ENCODE measurements at regions not wholly inside any gene's neighbourhood (a gene's known extent, or its start where the extent isn't known, plus 50 kb on each side); places are given as distances from the start of the nearest gene placed in this dataset.

GRCh38 chr2:14923820-14924580 is 291.5 kb downstream of the LRATD1 start:
- Histone ChIP-seq H3K4me1 (ENCODE audit: control insufficient read depth, insufficient read depth, low read length, poor library complexity, severe bottlenecking) (no peaks in the 10 kb centered on the region), H3K27ac (ENCODE audit: insufficient read depth, low read length, poor library complexity, severe bottlenecking) (no peak overlapping the region), H3K27me3 (replicated peaks; ENCODE audit: control insufficient read depth, insufficient read depth, low read length, poor library complexity, severe bottlenecking) (no peaks in the 10 kb centered on the region), H3K4me3 (ENCODE audit: insufficient read depth, low read depth, low read length, poor library complexity, severe bottlenecking) (no peak overlapping the region), H3K36me3 (ENCODE audit: control insufficient read depth, insufficient read depth, low read length) (no peaks in the 10 kb centered on the region), H3K9me3 (ENCODE audit: control insufficient read depth, low read length) (no peaks in the 10 kb centered on the region)
- no peak for DNase-seq

- DNase-seq: no peak
- H3K9me3 ChIP-seq (ENCODE audit: control insufficient read depth, low read length): no peaks in the 10 kb centered on the region
- H3K36me3 ChIP-seq (ENCODE audit: control insufficient read depth, insufficient read depth, low read length): no peaks in the 10 kb centered on the region
- no peaks in the 10 kb centered on the region for H3K4me1 ChIP-seq (ENCODE audit: control insufficient read depth, insufficient read depth, low read length, poor library complexity, severe bottlenecking)
- no peak overlapping the region for H3K27ac ChIP-seq (ENCODE audit: insufficient read depth, low read length, poor library complexity, severe bottlenecking)
- H3K4me3 ChIP-seq (ENCODE audit: insufficient read depth, low read depth, low read length, poor library complexity, severe bottlenecking): no peak overlapping the region
- no peaks in the 10 kb centered on the region for H3K27me3 ChIP-seq (replicated peaks; ENCODE audit: control insufficient read depth, insufficient read depth, low read length, poor library complexity, severe bottlenecking)
Measured at GRCh38 chr2:14925471-14925870, 293.0 kb downstream of the LRATD1 start.

GRCh38 chr2:14927021-14927564 is 294.6 kb downstream of the LRATD1 start:
- H3K4me1 ChIP-seq (ENCODE audit: control insufficient read depth, insufficient read depth, low read length, poor library complexity, severe bottlenecking): no peaks in the 10 kb centered on the region
- no peak overlapping the region for H3K27ac ChIP-seq (ENCODE audit: insufficient read depth, low read length, poor library complexity, severe bottlenecking)
- no peaks in the 10 kb centered on the region for H3K36me3 ChIP-seq (ENCODE audit: control insufficient read depth, insufficient read depth, low read length)
- H3K27me3 ChIP-seq (replicated peaks; ENCODE audit: control insufficient read depth, insufficient read depth, low read length, poor library complexity, severe bottlenecking): no peaks in the 10 kb centered on the region
- DNase-seq: no peak
- no peaks in the 10 kb centered on the region for H3K9me3 ChIP-seq (ENCODE audit: control insufficient read depth, low read length)
- H3K4me3 ChIP-seq (ENCODE audit: insufficient read depth, low read depth, low read length, poor library complexity, severe bottlenecking): no peak overlapping the region

DNA sequence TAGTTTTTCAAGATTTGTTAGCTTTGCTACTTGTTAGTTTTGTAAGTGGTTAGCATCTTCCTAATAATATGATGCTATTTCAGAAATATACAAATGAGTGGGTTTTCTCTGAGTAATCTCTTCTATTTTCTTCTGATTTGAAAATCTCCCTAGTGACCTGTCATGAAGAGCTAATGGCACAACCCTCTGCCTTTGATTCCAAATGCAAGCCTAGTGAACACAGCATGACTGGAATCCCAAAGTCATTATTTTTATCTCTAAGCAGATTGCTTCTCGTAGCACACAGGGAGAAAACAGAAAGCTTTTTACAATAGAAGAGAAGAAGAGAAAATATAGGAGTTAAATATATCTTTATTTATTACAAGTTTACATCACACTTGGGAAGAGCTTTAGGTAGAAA is 295.5 kb downstream of the LRATD1 start:
- H3K36me3 ChIP-seq (ENCODE audit: control insufficient read depth, insufficient read depth, low read length): no peaks in the 10 kb centered on the region
- H3K9me3 ChIP-seq (ENCODE audit: control insufficient read depth, low read length): no peaks in the 10 kb centered on the region
- no peaks in the 10 kb centered on the region for H3K27me3 ChIP-seq (replicated peaks; ENCODE audit: control insufficient read depth, insufficient read depth, low read length, poor library complexity, severe bottlenecking)
- no peak overlapping the region for H3K27ac ChIP-seq (ENCODE audit: insufficient read depth, low read length, poor library complexity, severe bottlenecking)
- DNase-seq: no peak
- no peaks in the 10 kb centered on the region for H3K4me1 ChIP-seq (ENCODE audit: control insufficient read depth, insufficient read depth, low read length, poor library complexity, severe bottlenecking)
- H3K4me3 ChIP-seq (ENCODE audit: insufficient read depth, low read depth, low read length, poor library complexity, severe bottlenecking): no peak overlapping the region

GRCh38 chr2:14930441-14930840 is 297.9 kb downstream of the LRATD1 start:
- Histone ChIP-seq H3K27ac (ENCODE audit: insufficient read depth, low read length, poor library complexity, severe bottlenecking) (no peak overlapping the region), H3K27me3 (replicated peaks; ENCODE audit: control insufficient read depth, insufficient read depth, low read length, poor library complexity, severe bottlenecking) (no peaks in the 10 kb centered on the region), H3K4me3 (ENCODE audit: insufficient read depth, low read depth, low read length, poor library complexity, severe bottlenecking) (no peak overlapping the region), H3K9me3 (ENCODE audit: control insufficient read depth, low read length) (no peaks in the 10 kb centered on the region), H3K4me1 (ENCODE audit: control insufficient read depth, insufficient read depth, low read length, poor library complexity, severe bottlenecking) (no peaks in the 10 kb centered on the region), H3K36me3 (ENCODE audit: control insufficient read depth, insufficient read depth, low read length) (no peaks in the 10 kb centered on the region)
- DNase-seq: no peak

DNA sequence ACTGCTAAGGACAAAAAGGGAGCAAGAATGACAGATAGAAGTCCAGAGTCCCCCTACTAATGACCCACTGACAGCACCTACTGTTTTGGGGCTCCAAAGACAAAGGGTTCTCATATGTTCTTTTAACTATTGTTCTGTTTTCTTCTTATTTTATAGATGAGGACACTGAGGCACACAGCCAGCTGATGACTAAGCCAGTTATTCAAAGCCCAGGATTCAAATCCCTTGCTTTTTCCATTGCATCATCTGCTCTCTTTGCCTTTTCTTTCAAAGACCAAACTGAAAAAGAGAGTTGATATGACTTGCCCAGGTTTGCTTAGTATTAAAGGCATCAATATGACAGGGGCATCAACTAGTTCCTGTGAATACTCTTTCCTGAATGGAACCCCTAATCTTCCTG is 299.8 kb downstream of the LRATD1 start:
- no peaks in the 10 kb centered on the region for H3K9me3 ChIP-seq (ENCODE audit: control insufficient read depth, low read length)
- H3K27me3 ChIP-seq (replicated peaks; ENCODE audit: control insufficient read depth, insufficient read depth, low read length, poor library complexity, severe bottlenecking): no peaks in the 10 kb centered on the region
- no peaks in the 10 kb centered on the region for H3K4me1 ChIP-seq (ENCODE audit: control insufficient read depth, insufficient read depth, low read length, poor library complexity, severe bottlenecking)
- no peaks in the 10 kb centered on the region for H3K36me3 ChIP-seq (ENCODE audit: control insufficient read depth, insufficient read depth, low read length)
- no peak overlapping the region for H3K27ac ChIP-seq (ENCODE audit: insufficient read depth, low read length, poor library complexity, severe bottlenecking)
- H3K4me3 ChIP-seq (ENCODE audit: insufficient read depth, low read depth, low read length, poor library complexity, severe bottlenecking): no peak overlapping the region
- DNase-seq: no peak

DNA sequence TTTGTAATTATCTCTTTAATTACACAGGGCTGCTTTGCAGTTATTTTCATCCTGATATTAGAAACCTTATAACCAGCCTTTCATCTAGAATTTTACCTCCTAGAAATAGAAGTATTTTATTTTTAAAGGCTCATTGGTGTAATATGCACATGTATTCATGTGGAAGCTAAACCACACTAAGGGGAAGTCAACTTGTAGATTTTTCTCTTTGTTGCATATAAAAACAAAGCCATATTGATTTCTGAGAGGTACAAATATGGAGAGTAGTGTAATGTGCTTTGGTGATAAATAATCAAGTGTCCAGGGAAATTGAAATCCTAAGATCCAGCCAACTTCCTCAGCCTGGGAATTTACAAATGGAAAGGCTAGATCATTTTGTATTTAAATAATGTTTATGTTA is 301.2 kb downstream of the LRATD1 start:
- no peak overlapping the region for H3K27ac ChIP-seq (ENCODE audit: insufficient read depth, low read length, poor library complexity, severe bottlenecking)
- H3K4me1 ChIP-seq (ENCODE audit: control insufficient read depth, insufficient read depth, low read length, poor library complexity, severe bottlenecking): no peaks in the 10 kb centered on the region
- no peaks in the 10 kb centered on the region for H3K36me3 ChIP-seq (ENCODE audit: control insufficient read depth, insufficient read depth, low read length)
- no peak overlapping the region for H3K4me3 ChIP-seq (ENCODE audit: insufficient read depth, low read depth, low read length, poor library complexity, severe bottlenecking)
- no peaks in the 10 kb centered on the region for H3K9me3 ChIP-seq (ENCODE audit: control insufficient read depth, low read length)
- no peak for DNase-seq
- H3K27me3 ChIP-seq (replicated peaks; ENCODE audit: control insufficient read depth, insufficient read depth, low read length, poor library complexity, severe bottlenecking): no peaks in the 10 kb centered on the region

DNA sequence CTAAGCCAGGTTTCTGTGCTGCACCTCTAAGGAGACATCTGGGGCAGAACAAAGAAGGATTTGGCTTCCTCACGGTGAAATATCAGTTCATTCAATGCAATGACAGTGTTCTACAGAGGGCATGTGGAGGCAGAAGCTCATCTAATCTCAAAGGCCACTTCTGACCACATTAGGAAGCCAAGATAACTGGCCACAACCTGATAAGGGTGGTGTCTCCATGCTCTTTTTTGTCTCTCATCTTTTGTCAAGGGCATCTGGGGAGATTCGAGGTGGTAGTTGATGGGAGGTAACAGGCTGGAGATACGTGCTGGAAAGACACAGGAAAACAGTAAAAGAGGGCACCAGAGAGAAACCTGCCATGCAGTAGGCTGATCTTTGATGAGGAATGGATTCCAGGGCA is 303.9 kb downstream of the LRATD1 start:
- Histone ChIP-seq H3K4me1 (ENCODE audit: control insufficient read depth, insufficient read depth, low read length, poor library complexity, severe bottlenecking) (no peaks in the 10 kb centered on the region), H3K27me3 (replicated peaks; ENCODE audit: control insufficient read depth, insufficient read depth, low read length, poor library complexity, severe bottlenecking) (no peaks in the 10 kb centered on the region), H3K27ac (ENCODE audit: insufficient read depth, low read length, poor library complexity, severe bottlenecking) (no peak overlapping the region), H3K36me3 (ENCODE audit: control insufficient read depth, insufficient read depth, low read length) (no peaks in the 10 kb centered on the region), H3K9me3 (ENCODE audit: control insufficient read depth, low read length) (no peaks in the 10 kb centered on the region), H3K4me3 (ENCODE audit: insufficient read depth, low read depth, low read length, poor library complexity, severe bottlenecking) (no peak overlapping the region)
- DNase-seq: no peak

- no peaks in the 10 kb centered on the region for H3K4me1 ChIP-seq (ENCODE audit: control insufficient read depth, insufficient read depth, low read length, poor library complexity, severe bottlenecking)
- no peak overlapping the region for H3K27ac ChIP-seq (ENCODE audit: insufficient read depth, low read length, poor library complexity, severe bottlenecking)
- DNase-seq: no peak
- H3K4me3 ChIP-seq (ENCODE audit: insufficient read depth, low read depth, low read length, poor library complexity, severe bottlenecking): no peak overlapping the region
- no peaks in the 10 kb centered on the region for H3K36me3 ChIP-seq (ENCODE audit: control insufficient read depth, insufficient read depth, low read length)
- no peaks in the 10 kb centered on the region for H3K27me3 ChIP-seq (replicated peaks; ENCODE audit: control insufficient read depth, insufficient read depth, low read length, poor library complexity, severe bottlenecking)
- no peaks in the 10 kb centered on the region for H3K9me3 ChIP-seq (ENCODE audit: control insufficient read depth, low read length)
Measured at GRCh38 chr2:14937336-14937735, 304.8 kb downstream of the LRATD1 start.

- DNase-seq: no peak
- no peak overlapping the region for H3K27ac ChIP-seq (ENCODE audit: insufficient read depth, low read length, poor library complexity, severe bottlenecking)
- no peaks in the 10 kb centered on the region for H3K27me3 ChIP-seq (replicated peaks; ENCODE audit: control insufficient read depth, insufficient read depth, low read length, poor library complexity, severe bottlenecking)
- no peak overlapping the region for H3K4me3 ChIP-seq (ENCODE audit: insufficient read depth, low read depth, low read length, poor library complexity, severe bottlenecking)
- H3K36me3 ChIP-seq (ENCODE audit: control insufficient read depth, insufficient read depth, low read length): no peaks in the 10 kb centered on the region
- H3K4me1 ChIP-seq (ENCODE audit: control insufficient read depth, insufficient read depth, low read length, poor library complexity, severe bottlenecking): no peaks in the 10 kb centered on the region
- no peaks in the 10 kb centered on the region for H3K9me3 ChIP-seq (ENCODE audit: control insufficient read depth, low read length)
Measured at GRCh38 chr2:14941151-14941631, 308.7 kb downstream of the LRATD1 start.

All from effector memory CD4-positive, alpha-beta T cell (primary cell).